ENCODE measurements at regions not wholly inside any gene's neighbourhood (a gene's known extent, or its start where the extent isn't known, plus 50 kb on each side); places are given as distances from the start of the nearest gene placed in this dataset.

DNA sequence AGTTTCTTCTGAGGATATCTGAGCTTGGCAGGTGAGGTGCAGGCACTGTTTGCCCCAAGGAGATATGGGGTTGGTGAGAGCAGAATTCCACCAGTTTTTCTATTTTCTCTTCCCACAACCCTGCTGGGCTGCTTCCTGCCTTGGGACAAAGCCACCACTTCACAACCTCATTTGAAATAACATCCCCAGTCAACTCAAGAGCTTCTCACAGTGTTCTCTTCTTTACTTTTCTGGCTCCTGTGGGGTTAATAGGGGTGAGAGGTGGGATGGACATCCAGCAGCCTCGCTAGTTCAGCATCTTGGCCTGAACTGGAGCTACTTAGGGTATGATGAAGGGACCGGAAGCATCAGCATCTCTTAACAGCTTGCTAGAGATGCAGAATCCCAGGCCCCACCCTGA, 106.3 kb downstream of the SLC4A3 start:
- TF ChIP-seq, protein P1, sequence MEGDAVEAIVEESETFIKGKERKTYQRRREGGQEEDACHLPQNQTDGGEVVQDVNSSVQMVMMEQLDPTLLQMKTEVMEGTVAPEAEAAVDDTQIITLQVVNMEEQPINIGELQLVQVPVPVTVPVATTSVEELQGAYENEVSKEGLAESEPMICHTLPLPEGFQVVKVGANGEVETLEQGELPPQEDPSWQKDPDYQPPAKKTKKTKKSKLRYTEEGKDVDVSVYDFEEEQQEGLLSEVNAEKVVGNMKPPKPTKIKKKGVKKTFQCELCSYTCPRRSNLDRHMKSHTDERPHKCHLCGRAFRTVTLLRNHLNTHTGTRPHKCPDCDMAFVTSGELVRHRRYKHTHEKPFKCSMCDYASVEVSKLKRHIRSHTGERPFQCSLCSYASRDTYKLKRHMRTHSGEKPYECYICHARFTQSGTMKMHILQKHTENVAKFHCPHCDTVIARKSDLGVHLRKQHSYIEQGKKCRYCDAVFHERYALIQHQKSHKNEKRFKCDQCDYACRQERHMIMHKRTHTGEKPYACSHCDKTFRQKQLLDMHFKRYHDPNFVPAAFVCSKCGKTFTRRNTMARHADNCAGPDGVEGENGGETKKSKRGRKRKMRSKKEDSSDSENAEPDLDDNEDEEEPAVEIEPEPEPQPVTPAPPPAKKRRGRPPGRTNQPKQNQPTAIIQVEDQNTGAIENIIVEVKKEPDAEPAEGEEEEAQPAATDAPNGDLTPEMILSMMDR (IDR thresholded peaks at IDR 0.05), result no peak
- no peak for TF ChIP-seq POLR2A (IDR thresholded peaks at IDR 0.05)
